AG04450 (cell line): ENCODE measurements at regions not wholly inside any gene's neighbourhood (a gene's known extent, or its start where the extent isn't known, plus 50 kb on each side); places are given as distances from the start of the nearest gene placed in this dataset.

Experiments used
- CTCF ChIA-PET: fragments of 300-600, 350-600 bp; formaldehyde crosslinking; extraction: SDS; loops from one replicate; lab custom pipeline; 2022; ENCODE audit warnings: antibody characterized with exemption, inconsistent platforms; lab: Charles Lee
- POLR2A ChIA-PET: fragments of 350-600 bp; formaldehyde crosslinking; extraction: SDS; loops from one replicate; lab custom pipeline; 2021; ENCODE audit warnings: antibody characterized with exemption, inconsistent platforms; lab: Yijun Ruan, JAX
- DNase-seq: peaks from one replicate; pipeline ENCODE4 v3.0.0-alpha.2; 2011; ENCODE audit warnings: low read depth, low spot score
- H3K27ac ChIP-seq: one replicate; pipeline ENCODE4 v1.5.1; 2012; ENCODE audit warnings: low read depth, low read length, control low read depth
- H3K27me3 ChIP-seq: one replicate; pipeline ENCODE4 v1.6.0; 2012; ENCODE audit warnings: low read length; ENCODE audit not compliant: control insufficient read depth, insufficient read depth
- H3K4me3 ChIP-seq: 2 replicates; pipeline ENCODE4 v1.5.1; 2011; ENCODE audit warnings: mild to moderate bottlenecking, low read depth, low read length, control low read depth
- H3K9me3 ChIP-seq: 2 replicates; pipeline ENCODE4 v1.5.1; 2012; ENCODE audit warnings: low read length; ENCODE audit not compliant: control insufficient read depth, insufficient read depth
- TF ChIP-seq, protein P1 (sequence below): IDR thresholded peaks from 2 replicates; pipeline ENCODE4 v1.5.1; 2011; ENCODE audit warnings: low read depth, low read length, control low read depth, inconsistent platforms

DNA sequence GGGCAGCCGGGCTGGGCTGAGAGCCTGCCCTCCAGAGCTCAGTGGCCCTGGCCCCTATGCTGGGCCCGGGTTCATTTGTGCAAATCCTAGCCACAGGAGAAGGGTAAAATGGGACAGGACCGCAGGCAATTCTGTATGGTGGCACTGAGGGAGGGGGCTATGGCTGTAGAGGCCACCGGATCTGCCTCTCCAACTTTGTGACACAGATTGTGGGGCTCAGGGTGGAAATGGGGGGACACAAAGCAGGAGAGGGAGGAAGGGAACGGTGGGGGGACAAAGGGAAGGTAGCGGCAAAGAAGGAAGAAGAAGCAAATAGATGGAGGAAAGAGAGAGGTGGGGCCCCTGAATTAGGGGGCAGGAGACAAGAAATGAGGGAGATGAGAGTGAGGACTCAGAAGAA is 201.1 kb downstream of the SMAD2 start:
- no peak for DNase-seq
- POLR2A ChIA-PET: no interaction called here
- CTCF ChIA-PET: interaction anchor here (1.9 kb wide), 1 partner anchor 20 kb away, joined by 7 read pairs; no protein-coding TSS in a partner anchor
- H3K27me3 ChIP-seq: no peaks in the 10 kb centered on the region
- no peak overlapping the region for H3K27ac ChIP-seq
- TF ChIP-seq, protein P1, sequence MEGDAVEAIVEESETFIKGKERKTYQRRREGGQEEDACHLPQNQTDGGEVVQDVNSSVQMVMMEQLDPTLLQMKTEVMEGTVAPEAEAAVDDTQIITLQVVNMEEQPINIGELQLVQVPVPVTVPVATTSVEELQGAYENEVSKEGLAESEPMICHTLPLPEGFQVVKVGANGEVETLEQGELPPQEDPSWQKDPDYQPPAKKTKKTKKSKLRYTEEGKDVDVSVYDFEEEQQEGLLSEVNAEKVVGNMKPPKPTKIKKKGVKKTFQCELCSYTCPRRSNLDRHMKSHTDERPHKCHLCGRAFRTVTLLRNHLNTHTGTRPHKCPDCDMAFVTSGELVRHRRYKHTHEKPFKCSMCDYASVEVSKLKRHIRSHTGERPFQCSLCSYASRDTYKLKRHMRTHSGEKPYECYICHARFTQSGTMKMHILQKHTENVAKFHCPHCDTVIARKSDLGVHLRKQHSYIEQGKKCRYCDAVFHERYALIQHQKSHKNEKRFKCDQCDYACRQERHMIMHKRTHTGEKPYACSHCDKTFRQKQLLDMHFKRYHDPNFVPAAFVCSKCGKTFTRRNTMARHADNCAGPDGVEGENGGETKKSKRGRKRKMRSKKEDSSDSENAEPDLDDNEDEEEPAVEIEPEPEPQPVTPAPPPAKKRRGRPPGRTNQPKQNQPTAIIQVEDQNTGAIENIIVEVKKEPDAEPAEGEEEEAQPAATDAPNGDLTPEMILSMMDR: no peak
- H3K9me3 ChIP-seq: no peaks in the 10 kb centered on the region
- H3K4me3 ChIP-seq: no peak overlapping the region

DNA sequence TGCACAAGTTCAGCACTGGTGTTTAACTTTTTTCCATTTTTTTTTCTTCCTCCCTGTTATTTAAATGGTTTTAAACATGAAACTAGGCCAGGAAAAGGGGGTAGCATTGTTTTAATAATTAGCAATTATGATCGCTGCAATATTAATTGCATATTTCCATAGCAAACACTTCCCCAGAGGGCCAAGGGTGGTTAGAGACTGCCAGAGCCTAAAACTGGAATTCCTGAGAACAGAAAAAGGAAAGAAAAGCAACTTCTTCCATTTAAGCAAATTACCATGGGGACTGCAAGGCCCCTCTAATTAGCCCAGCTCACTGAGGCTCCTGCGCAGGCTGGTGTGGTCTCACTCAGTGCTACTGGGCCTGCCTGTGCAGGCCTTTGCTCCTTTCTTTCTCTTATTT is 201.5 kb downstream of the SMAD2 start:
- Histone ChIP-seq H3K27me3 (no peaks in the 10 kb centered on the region), H3K4me3 (no peak overlapping the region), H3K9me3 (no peaks in the 10 kb centered on the region), H3K27ac (no peak overlapping the region)
- TF ChIP-seq, protein P1: no peak
- ChIA-PET CTCF (interaction anchor here (1.9 kb wide), 1 partner anchor 20 kb away, joined by 7 read pairs; no protein-coding TSS in a partner anchor), POLR2A (no interaction called here)
- no peak for DNase-seq

DNA sequence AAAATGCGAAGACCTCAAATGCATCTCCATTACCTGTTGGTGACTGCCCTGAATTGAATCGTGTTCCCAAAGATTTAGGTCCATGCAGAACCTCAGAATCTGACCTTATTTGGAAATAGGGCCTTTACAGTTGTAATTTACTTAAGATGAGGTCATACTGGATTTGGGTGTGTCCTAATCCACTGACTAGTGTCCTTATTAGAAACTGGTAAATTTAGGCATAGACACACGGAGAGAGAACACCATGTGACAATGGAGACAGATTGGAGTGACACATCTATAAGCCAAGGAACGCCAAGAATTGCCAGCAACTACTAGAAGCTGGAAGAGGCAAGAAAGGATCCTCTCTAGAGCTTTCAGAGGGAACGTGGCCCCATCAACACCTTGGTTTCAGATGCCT is 203.1 kb downstream of the SMAD2 start:
- ChIA-PET POLR2A (no interaction called here), CTCF (interaction anchor here (1.1 kb wide), 1 partner anchor 29 kb away, joined by 3 read pairs; no protein-coding TSS in a partner anchor)
- H3K27ac ChIP-seq: no peak overlapping the region
- no peaks in the 10 kb centered on the region for H3K9me3 ChIP-seq
- TF ChIP-seq, protein P1: no peak
- no peak overlapping the region for H3K4me3 ChIP-seq
- no peak for DNase-seq
- no peaks in the 10 kb centered on the region for H3K27me3 ChIP-seq

DNA sequence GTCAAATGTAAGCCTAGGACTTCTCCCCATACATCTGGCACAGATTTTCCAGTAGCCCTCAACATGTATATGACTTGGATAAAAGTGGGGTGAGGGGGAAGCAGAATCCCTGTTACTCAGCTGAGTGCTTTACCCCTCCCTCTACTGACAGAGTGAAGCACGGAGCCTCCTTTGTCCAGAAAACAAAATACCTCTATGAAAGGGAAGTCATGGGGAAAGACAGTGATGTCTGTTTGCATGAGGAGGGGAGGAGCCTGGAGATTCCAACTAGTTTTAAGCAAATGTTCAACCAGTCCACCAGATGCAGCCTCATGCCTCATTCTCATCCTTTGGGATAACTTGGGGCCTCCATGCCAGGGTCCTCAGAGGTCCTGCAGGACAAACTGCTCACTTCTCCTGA is 203.9 kb downstream of the SMAD2 start:
- Histone ChIP-seq H3K4me3 (no peak overlapping the region), H3K27me3 (no peaks in the 10 kb centered on the region), H3K9me3 (no peaks in the 10 kb centered on the region; the same call in 1 of the 2 replicates), H3K27ac (no peak overlapping the region)
- POLR2A ChIA-PET: no interaction called here
- TF ChIP-seq, protein P1: no peak
- CTCF ChIA-PET: no interaction called here
- no peak for DNase-seq

DNA sequence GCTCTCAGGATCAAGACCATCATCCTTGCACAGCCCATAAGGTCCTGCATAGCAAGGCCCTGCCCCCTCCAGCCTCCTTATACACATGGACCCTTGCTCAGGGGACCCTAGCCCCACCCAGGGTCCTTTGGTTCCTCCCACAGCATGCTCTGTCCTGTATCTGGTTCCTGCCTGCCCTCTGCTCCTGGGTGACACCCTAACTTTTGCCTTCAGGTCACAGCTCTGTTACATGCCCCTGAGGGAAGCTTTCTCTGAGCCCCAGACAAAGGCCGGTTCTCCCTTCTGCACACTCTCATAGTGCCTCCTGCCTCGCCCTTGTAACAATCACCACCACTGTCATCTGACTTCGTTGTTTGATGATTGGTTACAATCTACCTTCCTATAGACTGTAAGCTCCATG is 204.8 kb downstream of the SMAD2 start:
- POLR2A ChIA-PET: no interaction called here
- DNase-seq: no peak
- H3K27ac ChIP-seq: no peak overlapping the region
- H3K9me3 ChIP-seq: no peaks in the 10 kb centered on the region; the same call in 1 of the 2 replicates
- TF ChIP-seq, protein P1: no peak
- CTCF ChIA-PET: interaction anchor here (1.0 kb wide), 1 partner anchor 23 kb away, joined by 3 read pairs; no protein-coding TSS in a partner anchor
- no peak overlapping the region for H3K4me3 ChIP-seq
- H3K27me3 ChIP-seq: no peaks in the 10 kb centered on the region
